ENCODE measurements at regions not wholly inside any gene's neighbourhood (a gene's known extent, or its start where the extent isn't known, plus 50 kb on each side); places are given as distances from the start of the nearest gene placed in this dataset.

DNA sequence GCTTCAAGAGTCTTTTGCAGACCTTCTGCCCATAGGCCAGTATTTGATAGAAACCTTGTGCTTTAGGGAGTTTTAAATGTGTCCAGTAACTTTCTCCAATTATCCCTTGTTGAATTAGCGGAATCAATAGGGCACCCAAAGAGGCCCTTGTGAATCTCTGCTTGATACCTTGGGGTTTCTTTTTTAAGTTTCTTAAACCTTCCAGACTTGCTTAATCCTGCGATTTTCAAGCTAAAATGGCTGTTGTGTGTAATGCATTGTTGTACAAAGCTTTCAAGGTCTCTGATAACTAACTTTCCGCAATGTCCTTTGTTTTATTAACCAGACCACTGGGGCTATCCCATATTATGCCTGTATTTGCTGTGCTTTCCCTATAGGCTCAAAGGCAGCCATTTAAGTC lies 577.4 kb upstream of the RORB start:
- TF ChIP-seq CTCF (IDR thresholded peaks at IDR 0.05; ENCODE audit: low read length), result no peak
- no peak for TF ChIP-seq EZH2 (IDR thresholded peaks at IDR 0.05; ENCODE audit: borderline replicate concordance, low read length)
